ENCODE measurements at regions not wholly inside any gene's neighbourhood (a gene's known extent, or its start where the extent isn't known, plus 50 kb on each side); places are given as distances from the start of the nearest gene placed in this dataset.
A peak's percentile ranks its signal among the peaks of the same experiment; 100 is the strongest.

GRCh38 chr21:30083225-30083945 lies 83.2 kb downstream of the CLDN17 start:
- H4K20me1 ChIP-seq (ENCODE audit: insufficient read depth, low read length), result no peaks in the 10 kb centered on the region
- H3K27ac ChIP-seq (ENCODE audit: low read length), result no peak overlapping the region
- no peaks in the 10 kb centered on the region for H3K36me3 ChIP-seq (replicated peaks; ENCODE audit: low read depth, low read length)
- H3K9me3 ChIP-seq (ENCODE audit: insufficient read depth, low read length), result no peaks in the 10 kb centered on the region
- no peak overlapping the region for H3K9ac ChIP-seq (ENCODE audit: low read length)
- no peak overlapping the region for H3K4me3 ChIP-seq (ENCODE audit: low read length)
- no peak overlapping the region for H3K4me2 ChIP-seq (ENCODE audit: low read length)
- TF ChIP-seq CTCF (IDR thresholded peaks at IDR 0.05; ENCODE audit: low read depth, low read length) (no peak), EZH2phosphoT487 (IDR thresholded peaks at IDR 0.05; ENCODE audit: low read depth) (no peak)
- H3K27me3 ChIP-seq (ENCODE audit: low read depth, low read length), result no peaks in the 10 kb centered on the region
- H2AFZ ChIP-seq (ENCODE audit: low read depth, low read length), result no peak overlapping the region
- peaks cover 3% of the 10 kb centered on the region for H3K4me1 ChIP-seq (ENCODE audit: low read length)
- H3K79me2 ChIP-seq (ENCODE audit: low read length), result no peaks in the 10 kb centered on the region

DNA sequence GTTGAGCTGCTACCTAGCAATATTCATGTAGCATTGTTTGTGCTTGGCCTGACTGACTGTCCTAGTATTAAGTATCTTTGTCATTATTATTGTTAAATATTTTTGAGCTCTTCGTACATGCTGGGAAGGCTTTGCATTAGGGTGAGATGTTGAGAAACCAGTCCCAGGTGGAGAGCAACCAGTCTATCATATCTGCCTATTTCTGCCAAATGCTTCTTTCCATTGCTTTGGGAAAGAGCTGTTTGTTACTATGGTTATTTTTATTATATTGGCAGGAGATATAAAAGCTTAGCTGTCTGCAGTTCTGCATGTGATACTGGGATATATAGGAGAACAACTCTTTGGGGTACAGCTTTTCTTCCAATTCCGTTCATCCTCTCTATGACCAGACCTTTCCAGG lies 85.1 kb downstream of the CLDN17 start:
- Histone ChIP-seq H3K79me2 (ENCODE audit: low read length) (no peaks in the 10 kb centered on the region), H2AFZ (ENCODE audit: low read depth, low read length) (no peak overlapping the region), H3K27me3 (ENCODE audit: low read depth, low read length) (no peaks in the 10 kb centered on the region), H3K4me3 (ENCODE audit: low read length) (no peak overlapping the region), H3K4me1 (ENCODE audit: low read length) (no peaks in the 10 kb centered on the region), H3K36me3 (replicated peaks; ENCODE audit: low read depth, low read length) (no peaks in the 10 kb centered on the region), H3K4me2 (ENCODE audit: low read length) (no peak overlapping the region), H4K20me1 (ENCODE audit: insufficient read depth, low read length) (no peaks in the 10 kb centered on the region), H3K9me3 (ENCODE audit: insufficient read depth, low read length) (no peaks in the 10 kb centered on the region), H3K9ac (ENCODE audit: low read length) (no peak overlapping the region), H3K27ac (ENCODE audit: low read length) (no peak overlapping the region)
- TF ChIP-seq EZH2phosphoT487 (IDR thresholded peaks at IDR 0.05; ENCODE audit: low read depth) (no peak), CTCF (IDR thresholded peaks at IDR 0.05; ENCODE audit: low read depth, low read length) (no peak)

- H3K9me3 ChIP-seq (ENCODE audit: insufficient read depth, low read length), result no peaks in the 10 kb centered on the region
- H2AFZ ChIP-seq (ENCODE audit: low read depth, low read length), result no peak overlapping the region
- no peaks in the 10 kb centered on the region for H3K4me1 ChIP-seq (ENCODE audit: low read length)
- no peaks in the 10 kb centered on the region for H3K79me2 ChIP-seq (ENCODE audit: low read length)
- H3K27me3 ChIP-seq (ENCODE audit: low read depth, low read length), result no peaks in the 10 kb centered on the region
- H3K9ac ChIP-seq (ENCODE audit: low read length), result no peak overlapping the region
- no peaks in the 10 kb centered on the region for H3K36me3 ChIP-seq (replicated peaks; ENCODE audit: low read depth, low read length)
- no peak overlapping the region for H3K4me3 ChIP-seq (ENCODE audit: low read length)
- H4K20me1 ChIP-seq (ENCODE audit: insufficient read depth, low read length), result no peaks in the 10 kb centered on the region
- H3K4me2 ChIP-seq (ENCODE audit: low read length), result no peak overlapping the region
- H3K27ac ChIP-seq (ENCODE audit: low read length), result no peak overlapping the region
- TF ChIP-seq EZH2phosphoT487 (IDR thresholded peaks at IDR 0.05; ENCODE audit: low read depth) (no peak), CTCF (IDR thresholded peaks at IDR 0.05; ENCODE audit: low read depth, low read length) (peak; percentile 45)
Measured at GRCh38 chr21:30072496-30072895, 94.1 kb downstream of the CLDN17 start.

DNA sequence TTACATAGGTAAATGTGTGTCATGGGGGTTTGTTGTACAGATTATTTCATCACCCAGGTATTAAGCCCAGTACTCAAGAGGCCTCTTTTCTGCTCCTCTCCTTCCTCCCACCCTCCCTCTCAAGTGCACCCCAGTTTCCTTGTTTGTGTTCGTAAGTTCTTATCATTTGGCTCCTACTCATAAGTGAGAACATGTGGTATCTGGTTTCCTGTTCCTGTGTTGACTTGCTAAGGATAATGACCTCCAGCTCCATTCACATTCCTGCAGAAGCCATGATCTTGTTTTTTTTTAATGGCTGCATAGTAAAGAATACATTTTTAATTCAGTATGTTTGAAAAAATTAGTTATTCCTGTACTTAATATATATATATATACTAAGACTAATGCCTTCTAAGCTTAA lies 107.7 kb downstream of the CLDN17 start:
- Histone ChIP-seq H3K27me3 (ENCODE audit: low read depth, low read length) (no peaks in the 10 kb centered on the region), H3K4me2 (ENCODE audit: low read length) (no peak overlapping the region), H3K9me3 (ENCODE audit: insufficient read depth, low read length) (no peaks in the 10 kb centered on the region), H3K27ac (ENCODE audit: low read length) (no peak overlapping the region), H3K9ac (ENCODE audit: low read length) (no peak overlapping the region), H3K36me3 (replicated peaks; ENCODE audit: low read depth, low read length) (no peaks in the 10 kb centered on the region), H3K4me1 (ENCODE audit: low read length) (no peaks in the 10 kb centered on the region), H3K4me3 (ENCODE audit: low read length) (no peak overlapping the region), H2AFZ (ENCODE audit: low read depth, low read length) (no peak overlapping the region), H3K79me2 (ENCODE audit: low read length) (no peaks in the 10 kb centered on the region), H4K20me1 (ENCODE audit: insufficient read depth, low read length) (no peaks in the 10 kb centered on the region)
- TF ChIP-seq EZH2phosphoT487 (IDR thresholded peaks at IDR 0.05; ENCODE audit: low read depth) (no peak), CTCF (IDR thresholded peaks at IDR 0.05; ENCODE audit: low read depth, low read length) (no peak)

Measured in OCI-LY3 (cell line).